Omental fat pad (tissue), 3 donors: ENCODE measurements at regions not wholly inside any gene's neighbourhood (a gene's known extent, or its start where the extent isn't known, plus 50 kb on each side); places are given as distances from the start of the nearest gene placed in this dataset.

ENCODE experiments used
- ATAC-seq: fragments of 150-250 bp; one replicate; pipeline ENCODE4 v1.9.1; 2016; ENCODE audit warnings: mild to moderate bottlenecking, moderate library complexity; ENCODE audit not compliant: low FRiP score
- DNase-seq: peaks from one replicate; pipeline ENCODE4 v3.0.0-alpha.2; 2019; ENCODE audit warnings: low spot score
- CTCF ChIP-seq, 3 donors: fragments of 450-650 bp; IDR thresholded peaks; one replicate each; pipeline ENCODE4 v1.5.1; 2016 to 2017; ENCODE audit warnings: antibody characterized with exemption in 3 of 3, mild to moderate bottlenecking in 3 of 3, moderate library complexity in 2 of 3

- no peak for DNase-seq
- TF ChIP-seq CTCF (IDR thresholded peaks at IDR 0.05), result no peak
- no peak for ATAC-seq
These were observed 159.7 kb upstream of the EGLN3 start for GRCh38 chr14:34110531-34110930.

GRCh38 chr14:34107441-34107840 is 156.6 kb upstream of the EGLN3 start:
- no peak for TF ChIP-seq CTCF (IDR thresholded peaks at IDR 0.05)
- ATAC-seq, result no peak
- DNase-seq, result no peak

- no peak for ATAC-seq
- DNase-seq, result no peak
- TF ChIP-seq CTCF (IDR thresholded peaks at IDR 0.05), result no peak
These were observed 155.4 kb upstream of the EGLN3 start for GRCh38 chr14:34106310-34106709.

- DNase-seq, result no peak
- ATAC-seq, result no peak
- no peak for TF ChIP-seq CTCF (IDR thresholded peaks at IDR 0.05)
These were observed 153.9 kb upstream of the EGLN3 start for GRCh38 chr14:34104489-34105397.

- ATAC-seq, result no peak
- TF ChIP-seq CTCF (IDR thresholded peaks at IDR 0.05), result no peak
- no peak for DNase-seq
These were observed 152.3 kb upstream of the EGLN3 start for GRCh38 chr14:34103176-34103575.

GRCh38 chr14:34099635-34100034 is 148.8 kb upstream of the EGLN3 start:
- TF ChIP-seq CTCF (IDR thresholded peaks at IDR 0.05), result no peak
- ATAC-seq (no peak), DNase-seq (no peak)

GRCh38 chr14:34098985-34099349 is 148.1 kb upstream of the EGLN3 start:
- ATAC-seq (no peak), DNase-seq (no peak)
- no peak for TF ChIP-seq CTCF (IDR thresholded peaks at IDR 0.05)
